Osteoblast (primary cell): ENCODE measurements at regions not wholly inside any gene's neighbourhood (a gene's known extent, or its start where the extent isn't known, plus 50 kb on each side); places are given as distances from the start of the nearest gene placed in this dataset.

Experiments
- DNase-seq: peaks from one replicate; pipeline ENCODE4 v3.0.0; 2011; ENCODE audit warnings: low spot score, mixed read lengths; ENCODE audit not compliant: insufficient read length; ENCODE audit errors: missing footprints
- H2AFZ ChIP-seq: 2 replicates; pipeline ENCODE4 v1.6.0; 2011; ENCODE audit warnings: mild to moderate bottlenecking, low read length
- H3K27ac ChIP-seq: 2 replicates; pipeline ENCODE4 v1.5.1; 2011; ENCODE audit warnings: mild to moderate bottlenecking, low read depth, low read length, moderate library complexity
- H3K27me3 ChIP-seq: 2 replicates; pipeline ENCODE4 v1.6.0; 2012; ENCODE audit warnings: mild to moderate bottlenecking, control low read depth, inconsistent platforms, low read length, moderate library complexity; ENCODE audit not compliant: insufficient read depth
- H3K36me3 ChIP-seq: 2 replicates; pipeline ENCODE4 v1.5.1; 2011; ENCODE audit warnings: mild to moderate bottlenecking, low read length, control low read depth, moderate library complexity; ENCODE audit not compliant: insufficient read depth
- H3K4me1 ChIP-seq: 2 replicates; pipeline ENCODE4 v1.5.1; 2011; ENCODE audit warnings: mild to moderate bottlenecking, low read length, control low read depth, moderate library complexity; ENCODE audit not compliant: insufficient read depth
- H3K4me2 ChIP-seq: 2 replicates; pipeline ENCODE4 v1.6.0; 2011; ENCODE audit warnings: mild to moderate bottlenecking, low read length; ENCODE audit not compliant: insufficient read depth
- H3K4me3 ChIP-seq: fragments of 200-600 bp; sonication (generic); 3 replicates; pipeline ENCODE4 v1.5.1; 2012; ENCODE audit warnings: mild to moderate bottlenecking, low read length, inconsistent platforms; ENCODE audit not compliant: insufficient read depth
- H3K79me2 ChIP-seq: 2 replicates; pipeline ENCODE4 v1.6.0; 2012; ENCODE audit warnings: mild to moderate bottlenecking, low read length, control low read depth, inconsistent platforms; ENCODE audit not compliant: insufficient read depth
- H3K9me3 ChIP-seq: 2 replicates; pipeline ENCODE4 v1.5.1; 2011; ENCODE audit warnings: low read depth, low read length, control low read depth
- H4K20me1 ChIP-seq: 2 replicates; pipeline ENCODE4 v1.6.0; 2012; ENCODE audit warnings: mild to moderate bottlenecking, low read length, control low read depth; ENCODE audit not compliant: insufficient read depth
- CTCF ChIP-seq: IDR thresholded peaks from 2 replicates; pipeline ENCODE4 v1.5.1; 2011; ENCODE audit warnings: mild to moderate bottlenecking, low read depth, low read length, moderate library complexity; ENCODE audit errors: extremely low read depth

DNA sequence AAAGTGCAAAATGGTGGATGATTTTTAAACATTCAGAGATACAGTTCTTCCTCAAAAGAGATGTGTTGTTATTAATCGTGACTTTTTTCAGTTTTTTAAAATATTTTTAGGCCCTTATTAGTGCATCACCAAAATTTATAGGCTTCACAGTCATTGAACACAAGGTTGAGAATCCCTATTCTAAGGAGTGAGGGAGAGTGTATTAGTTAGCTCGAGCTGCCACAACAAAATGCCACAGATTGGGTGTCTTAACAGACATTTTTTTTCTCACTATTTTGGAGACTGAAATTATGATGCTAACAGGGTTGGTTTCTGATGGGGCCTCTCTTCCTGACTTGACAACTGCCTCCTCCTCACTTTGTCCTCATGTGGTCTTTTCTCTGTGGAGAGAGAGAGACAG lies 145.9 kb upstream of the TPRG1 start:
- H3K9me3 ChIP-seq, result no peaks in the 10 kb centered on the region
- no peak for TF ChIP-seq CTCF
- no peak overlapping the region for H3K4me2 ChIP-seq
- peak; percentile 6 for DNase-seq
- no peaks in the 10 kb centered on the region for H4K20me1 ChIP-seq
- H3K4me3 ChIP-seq, result no peak overlapping the region
- H3K4me1 ChIP-seq, result no peaks in the 10 kb centered on the region
- H2AFZ ChIP-seq, result no peak overlapping the region
- no peaks in the 10 kb centered on the region for H3K79me2 ChIP-seq
- H3K27me3 ChIP-seq, result no peaks in the 10 kb centered on the region
- H3K36me3 ChIP-seq, result no peaks in the 10 kb centered on the region
- no peak overlapping the region for H3K27ac ChIP-seq

GRCh38 chr3:189027626-189028155 lies 144.1 kb upstream of the TPRG1 start:
- H3K4me3 ChIP-seq, result no peak overlapping the region
- no peak for TF ChIP-seq CTCF
- peak; percentile 27 for DNase-seq

GRCh38 chr3:189038773-189039745 lies 132.7 kb upstream of the TPRG1 start:
- Histone ChIP-seq H4K20me1 (no peaks in the 10 kb centered on the region), H3K27me3 (no peaks in the 10 kb centered on the region), H2AFZ (no peak overlapping the region), H3K4me2 (no peak overlapping the region), H3K9me3 (no peaks in the 10 kb centered on the region), H3K79me2 (no peaks in the 10 kb centered on the region), H3K4me3 (no peak overlapping the region), H3K4me1 (peaks cover 8% of the 10 kb centered on the region), H3K36me3 (no peaks in the 10 kb centered on the region), H3K27ac (no peak overlapping the region)
- TF ChIP-seq CTCF, result no peak
- no peak for DNase-seq

More at GRCh38 chr3:189027626-189028155, 144.1 kb upstream of the TPRG1 start:
- H3K27me3 ChIP-seq, result no peaks in the 10 kb centered on the region
- H3K79me2 ChIP-seq, result no peaks in the 10 kb centered on the region
- no peaks in the 10 kb centered on the region for H3K36me3 ChIP-seq
- no peaks in the 10 kb centered on the region for H3K9me3 ChIP-seq
- H3K27ac ChIP-seq, result no peak overlapping the region
- no peak overlapping the region for H3K4me2 ChIP-seq
- H4K20me1 ChIP-seq, result no peaks in the 10 kb centered on the region
- no peaks in the 10 kb centered on the region for H3K4me1 ChIP-seq
- H2AFZ ChIP-seq, result no peak overlapping the region

DNA sequence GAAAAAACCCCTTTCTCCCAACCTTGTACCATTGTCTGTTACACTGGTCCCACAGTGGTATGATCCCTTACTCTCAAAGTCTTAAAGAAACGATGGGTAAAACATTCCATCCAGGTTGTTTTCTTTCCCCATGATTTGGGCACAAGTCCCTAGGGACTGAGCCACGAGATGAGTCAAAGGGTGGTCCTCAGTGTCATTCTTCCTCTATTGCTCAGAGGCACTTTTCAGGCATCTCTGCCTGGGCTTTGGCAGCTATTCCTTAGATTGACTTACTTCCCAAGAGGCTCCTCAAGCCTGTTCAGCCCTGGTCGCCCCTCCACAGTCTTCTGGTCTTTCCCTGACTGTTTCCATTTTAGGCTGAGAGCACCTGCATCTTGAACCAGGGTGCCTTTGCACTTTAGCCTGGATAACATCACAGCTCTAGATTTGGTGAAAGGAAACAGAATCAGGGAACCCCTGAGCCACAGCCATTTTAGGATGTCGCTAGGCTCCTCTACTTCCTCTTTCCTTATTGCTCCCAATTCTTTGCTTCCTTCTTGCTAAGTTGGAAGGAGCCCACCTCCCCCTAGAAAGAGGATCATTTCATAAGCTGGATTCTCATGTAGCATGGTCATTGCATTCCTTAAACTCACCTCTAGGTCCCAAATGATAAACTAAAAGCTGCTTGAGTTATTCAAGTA lies 131.0 kb upstream of the TPRG1 start:
- Histone ChIP-seq H3K4me3 (no peak overlapping the region), H3K4me2 (no peak overlapping the region), H3K9me3 (no peaks in the 10 kb centered on the region), H3K36me3 (no peaks in the 10 kb centered on the region), H3K27ac (no peak overlapping the region), H2AFZ (peak overlapping the region; percentile 16), H3K27me3 (no peaks in the 10 kb centered on the region), H3K79me2 (no peaks in the 10 kb centered on the region), H3K4me1 (peaks cover 8% of the 10 kb centered on the region), H4K20me1 (no peaks in the 10 kb centered on the region)
- TF ChIP-seq CTCF, result no peak
- DNase-seq, result no peak
